Astrocyte (in vitro differentiated cells and primary cell): ENCODE measurements at regions not wholly inside any gene's neighbourhood (a gene's known extent, or its start where the extent isn't known, plus 50 kb on each side); places are given as distances from the start of the nearest gene placed in this dataset.

ENCODE experiments used
- DNase-seq: peaks from one replicate; pipeline ENCODE4 v3.0.0-alpha.2; 2010; ENCODE audit warnings: low read depth
- FAIRE-seq: peaks from 2 replicates; lab custom pipeline; 2011; peaks lifted over from hg19 to GRCh38; lab: Jason Lieb, UNC
- H2AFZ ChIP-seq: 2 replicates; pipeline ENCODE4 v1.6.0; 2012; ENCODE audit warnings: low read depth, low read length, inconsistent platforms
- H3K27ac ChIP-seq: 2 replicates; pipeline ENCODE4 v1.5.1; 2011; ENCODE audit warnings: low read depth, low read length, inconsistent platforms
- H3K27me3 ChIP-seq: 2 replicates; pipeline ENCODE4 v1.6.0; 2011; ENCODE audit warnings: low read length, inconsistent platforms; ENCODE audit not compliant: insufficient read depth
- H3K36me3 ChIP-seq: 2 replicates; pipeline ENCODE4 v1.5.1; 2011; ENCODE audit warnings: low read length, inconsistent platforms; ENCODE audit not compliant: insufficient read depth
- H3K4me1 ChIP-seq: 2 replicates; pipeline ENCODE4 v1.5.1; 2011; ENCODE audit warnings: low read length, inconsistent platforms; ENCODE audit not compliant: insufficient read depth
- H3K4me2 ChIP-seq: 2 replicates; pipeline ENCODE4 v1.6.0; 2012; ENCODE audit warnings: low read length, inconsistent platforms
- H3K4me3 ChIP-seq: 2 replicates; pipeline ENCODE4 v1.5.1; 2011; ENCODE audit warnings: low read depth, mild to moderate bottlenecking, low read length, inconsistent platforms; ENCODE audit not compliant: insufficient read depth
- H3K79me2 ChIP-seq: 2 replicates; pipeline ENCODE4 v1.6.0; 2012; ENCODE audit warnings: mild to moderate bottlenecking, low read length, inconsistent platforms; ENCODE audit not compliant: insufficient read depth
- H3K9ac ChIP-seq: 2 replicates; pipeline ENCODE4 v1.6.0; 2012; ENCODE audit warnings: mild to moderate bottlenecking, low read length, inconsistent platforms
- H3K9me3 ChIP-seq: 2 replicates; pipeline ENCODE4 v1.5.1; 2012; ENCODE audit warnings: low read depth, mild to moderate bottlenecking, low read length, inconsistent platforms; ENCODE audit not compliant: insufficient read depth
- H4K20me1 ChIP-seq: 2 replicates; pipeline ENCODE4 v1.6.0; 2012; ENCODE audit warnings: low read length, inconsistent platforms; ENCODE audit not compliant: insufficient read depth
- H3K27ac Mint-ChIP-seq: one replicate; pipeline ENCODE4 v1.8.0; 2021; ENCODE audit warnings: mild to moderate bottlenecking, mixed read lengths; ENCODE audit not compliant: unreplicated experiment
- H3K27me3 Mint-ChIP-seq: one replicate; pipeline ENCODE4 v1.8.0; 2021; ENCODE audit warnings: low read depth, mixed read lengths; ENCODE audit not compliant: unreplicated experiment
- H3K36me3 Mint-ChIP-seq: one replicate; pipeline ENCODE4 v1.8.0; 2021; ENCODE audit warnings: low read depth, mixed read lengths; ENCODE audit not compliant: unreplicated experiment
- H3K4me1 Mint-ChIP-seq: one replicate; pipeline ENCODE4 v1.8.0; 2021; ENCODE audit warnings: low read depth, mixed read lengths; ENCODE audit not compliant: unreplicated experiment
- H3K4me3 Mint-ChIP-seq: one replicate; pipeline ENCODE4 v1.8.0; 2021; ENCODE audit warnings: mild to moderate bottlenecking, moderate library complexity, mixed read lengths; ENCODE audit not compliant: unreplicated experiment
- H3K9me3 Mint-ChIP-seq: one replicate; pipeline ENCODE4 v1.8.0; 2021; ENCODE audit warnings: mild to moderate bottlenecking, mixed read lengths; ENCODE audit not compliant: unreplicated experiment
- CTCF ChIP-seq: IDR thresholded peaks from 2 replicates; pipeline ENCODE4 v1.5.1; 2011; ENCODE audit warnings: low read depth, mild to moderate bottlenecking, inconsistent platforms, low read length, moderate library complexity; ENCODE audit not compliant: insufficient read depth
- EZH2 ChIP-seq: IDR thresholded peaks from 2 replicates; pipeline ENCODE4 v1.6.1; 2012; ENCODE audit warnings: mild to moderate bottlenecking, low read length, inconsistent platforms; ENCODE audit not compliant: insufficient read depth

GRCh38 chr15:96011136-96011535 lies 319.4 kb upstream of the NR2F2 start:
- no peaks in the 10 kb centered on the region for H3K27me3 Mint-ChIP-seq
- Histone ChIP-seq H3K9me3 (no peaks in the 10 kb centered on the region), H3K27me3 (no peaks in the 10 kb centered on the region), H2AFZ (no peak overlapping the region), H3K36me3 (no peaks in the 10 kb centered on the region), H3K9ac (no peak overlapping the region), H3K4me2 (no peak overlapping the region), H4K20me1 (no peaks in the 10 kb centered on the region), H3K27ac (no peak overlapping the region), H3K4me1 (no peaks in the 10 kb centered on the region), H3K4me3 (no peak overlapping the region), H3K79me2 (no peaks in the 10 kb centered on the region)
- no peaks in the 10 kb centered on the region for H3K4me1 Mint-ChIP-seq
- H3K4me3 Mint-ChIP-seq = no peak overlapping the region
- H3K9me3 Mint-ChIP-seq = no peaks in the 10 kb centered on the region
- TF ChIP-seq CTCF (no peak), EZH2 (no peak)
- FAIRE-seq = no peak
- H3K27ac Mint-ChIP-seq = no peak overlapping the region
- no peak for DNase-seq
- no peaks in the 10 kb centered on the region for H3K36me3 Mint-ChIP-seq

GRCh38 chr15:96014939-96015338 lies 315.6 kb upstream of the NR2F2 start:
- FAIRE-seq = no peak
- Mint-ChIP-seq H3K9me3 (no peaks in the 10 kb centered on the region), H3K36me3 (no peaks in the 10 kb centered on the region), H3K27me3 (peaks cover 2% of the 10 kb centered on the region), H3K4me1 (no peaks in the 10 kb centered on the region), H3K27ac (no peak overlapping the region), H3K4me3 (no peak overlapping the region)
- no peaks in the 10 kb centered on the region for H4K20me1 ChIP-seq
- no peak overlapping the region for H3K4me2 ChIP-seq
- H3K9ac ChIP-seq = no peak overlapping the region
- H3K9me3 ChIP-seq = no peaks in the 10 kb centered on the region
- H3K4me3 ChIP-seq = no peak overlapping the region
- H3K27me3 ChIP-seq = no peaks in the 10 kb centered on the region
- no peak overlapping the region for H2AFZ ChIP-seq
- no peaks in the 10 kb centered on the region for H3K4me1 ChIP-seq
- no peak for TF ChIP-seq EZH2
- TF ChIP-seq CTCF = no peak
- no peak for DNase-seq
- no peaks in the 10 kb centered on the region for H3K36me3 ChIP-seq
- H3K79me2 ChIP-seq = no peaks in the 10 kb centered on the region
- H3K27ac ChIP-seq = no peak overlapping the region

- Histone ChIP-seq H2AFZ (peak overlapping the region; percentile 12), H3K27ac (no peak overlapping the region), H3K9me3 (no peaks in the 10 kb centered on the region), H3K9ac (no peak overlapping the region), H3K4me2 (no peak overlapping the region), H4K20me1 (no peaks in the 10 kb centered on the region), H3K36me3 (no peaks in the 10 kb centered on the region), H3K79me2 (no peaks in the 10 kb centered on the region), H3K4me3 (no peak overlapping the region), H3K27me3 (no peaks in the 10 kb centered on the region), H3K4me1 (no peaks in the 10 kb centered on the region)
- H3K27me3 Mint-ChIP-seq = peaks cover 2% of the 10 kb centered on the region
- H3K27ac Mint-ChIP-seq = no peak overlapping the region
- no peak overlapping the region for H3K4me3 Mint-ChIP-seq
- H3K4me1 Mint-ChIP-seq = no peaks in the 10 kb centered on the region
- H3K9me3 Mint-ChIP-seq = peaks cover 4% of the 10 kb centered on the region
- DNase-seq = no peak
- TF ChIP-seq CTCF (no peak), EZH2 (no peak)
- H3K36me3 Mint-ChIP-seq = no peaks in the 10 kb centered on the region
- no peak for FAIRE-seq
These were observed 311.4 kb upstream of the NR2F2 start for GRCh38 chr15:96019114-96019513.
